ENCODE measurements at regions not wholly inside any gene's neighbourhood (a gene's known extent, or its start where the extent isn't known, plus 50 kb on each side); places are given as distances from the start of the nearest gene placed in this dataset.
"Not testable (repeated sequence)": the region's sequence is repeated elsewhere in the genome, so short reads cannot be mapped to it uniquely, and the experiment has no call there.

GRCh38 chr4:73671348-73671747 lies 51.1 kb upstream of the RASSF6 start:
- H3K27ac ChIP-seq (ENCODE audit: low read length); H3K79me2 ChIP-seq (ENCODE audit: low read length); H3K9me2 ChIP-seq (replicated peaks; ENCODE audit: low read length); H3K9me3 ChIP-seq (ENCODE audit: low read length); DNase-seq; H3F3A ChIP-seq (ENCODE audit: low read length, unreplicated experiment); CTCF ChIA-PET; intact Hi-C loops (cut with micrococcal nuclease); H2AFZ ChIP-seq (ENCODE audit: low read length); ATAC-seq; POLR2A ChIA-PET (ENCODE audit: unreplicated experiment); H3K27me3 ChIP-seq (ENCODE audit: low read length); BruUV-seq (replicated peaks); H3K36me3 ChIP-seq (ENCODE audit: low read depth, low read length); H3K4me3 ChIP-seq (ENCODE audit: low read length); H4K20me1 ChIP-seq (ENCODE audit: low read length); H3K4me2 ChIP-seq (ENCODE audit: low read length); H3K9ac ChIP-seq (ENCODE audit: low read length): not testable (repeated sequence)
- peaks cover 32% of the 10 kb centered on the region for H3K4me1 ChIP-seq (ENCODE audit: insufficient read depth, low read length)
- peak; percentile 40; the same call in 1 of the 2 replicates for TF ChIP-seq CTCF (conservative IDR thresholded peaks at IDR 0.05; ENCODE audit: low read depth, low read length)

- intact Hi-C loops (cut with micrococcal nuclease) = no loop called here
- H3K27ac ChIP-seq (ENCODE audit: low read length) = peak overlapping the region; percentile 84
- no peaks in the 10 kb centered on the region for H3K79me2 ChIP-seq (ENCODE audit: low read length)
- H3K4me1 ChIP-seq (ENCODE audit: insufficient read depth, low read length) = peaks cover 48% of the 10 kb centered on the region
- H2AFZ ChIP-seq (ENCODE audit: low read length) = no peak overlapping the region
- H3K36me3 ChIP-seq (ENCODE audit: low read depth, low read length) = no peaks in the 10 kb centered on the region
- TF ChIP-seq EZH2 (IDR thresholded peaks at IDR 0.05; ENCODE audit: low read length, unreplicated experiment) = no peak
- peaks cover 22% of the 10 kb centered on the region for H3F3A ChIP-seq (ENCODE audit: low read length, unreplicated experiment)
- POLR2A ChIA-PET (ENCODE audit: unreplicated experiment) = interaction anchor here (0.6 kb wide), 1 partner anchor 62 kb away, joined by 3 read pairs; no protein-coding TSS in a partner anchor
- H3K4me2 ChIP-seq (ENCODE audit: low read length) = no peak overlapping the region
- CTCF ChIA-PET = no interaction called here
- no peaks in the 10 kb centered on the region for H3K9me3 ChIP-seq (ENCODE audit: low read length)
- DNase-seq = peak; percentile 96
- no peaks in the 10 kb centered on the region for H3K27me3 ChIP-seq (ENCODE audit: low read length)
- H3K9ac ChIP-seq (ENCODE audit: low read length) = peak overlapping the region; percentile 42
- H4K20me1 ChIP-seq (ENCODE audit: low read length) = no peaks in the 10 kb centered on the region
- no peak for ATAC-seq
- BruUV-seq (replicated peaks) = no TSS peak
- no peaks in the 10 kb centered on the region for H3K9me2 ChIP-seq (replicated peaks; ENCODE audit: low read length)
- no peak overlapping the region for H3K4me3 ChIP-seq (ENCODE audit: low read length)
Observed at GRCh38 chr4:73673286-73673685, 53.0 kb upstream of the RASSF6 start.

- no TSS peak for BruUV-seq (replicated peaks)
- peak; percentile 45 for DNase-seq
- Histone ChIP-seq H2AFZ (ENCODE audit: low read length) (no peak overlapping the region), H3K4me1 (ENCODE audit: insufficient read depth, low read length) (peaks cover 60% of the 10 kb centered on the region), H3K4me3 (ENCODE audit: low read length) (no peak overlapping the region), H3K9me3 (ENCODE audit: low read length) (no peaks in the 10 kb centered on the region), H3K27me3 (ENCODE audit: low read length) (no peaks in the 10 kb centered on the region), H3K4me2 (ENCODE audit: low read length) (no peak overlapping the region), H3K9ac (ENCODE audit: low read length) (peak overlapping the region; percentile 92; the same call in 1 of the 2 replicates), H3K9me2 (replicated peaks; ENCODE audit: low read length) (no peaks in the 10 kb centered on the region), H3K27ac (ENCODE audit: low read length) (peak overlapping the region; percentile 96), H4K20me1 (ENCODE audit: low read length) (no peaks in the 10 kb centered on the region), H3F3A (ENCODE audit: low read length, unreplicated experiment) (peaks cover 27% of the 10 kb centered on the region), H3K36me3 (ENCODE audit: low read depth, low read length) (no peaks in the 10 kb centered on the region), H3K79me2 (ENCODE audit: low read length) (no peaks in the 10 kb centered on the region)
- ATAC-seq = no peak
- ChIA-PET CTCF (interaction anchor here (0.6 kb wide), 1 partner anchor 148 kb away, joined by 4 read pairs; no protein-coding TSS in a partner anchor), POLR2A (ENCODE audit: unreplicated experiment) (no interaction called here)
- TF ChIP-seq CTCF (conservative IDR thresholded peaks at IDR 0.05; ENCODE audit: low read depth, low read length) (no peak), EZH2phosphoT487 (IDR thresholded peaks at IDR 0.05; ENCODE audit: borderline replicate concordance, low read length) (no peak), EZH2 (IDR thresholded peaks at IDR 0.05; ENCODE audit: low read length, unreplicated experiment) (no peak)
- intact Hi-C loops (cut with micrococcal nuclease) = no loop called here
Observed at GRCh38 chr4:73674451-73674919, 54.2 kb upstream of the RASSF6 start.

Measured in PC-3 (cell line).